ENCODE measurements at regions not wholly inside any gene's neighbourhood (a gene's known extent, or its start where the extent isn't known, plus 50 kb on each side); places are given as distances from the start of the nearest gene placed in this dataset.

GRCh38 chr19:5290336-5291262 lies 50.0 kb downstream of the PTPRS start:
- BruUV-seq (replicated peaks) = no TSS peak
- CTCF ChIA-PET = no interaction called here
- Mint-ChIP-seq H3K4me1 (ENCODE audit: low read depth, unreplicated experiment) (peaks cover 22% of the 10 kb centered on the region), H3K27ac (ENCODE audit: unreplicated experiment) (no peak overlapping the region), H3K36me3 (ENCODE audit: insufficient read depth, unreplicated experiment) (peaks cover 5% of the 10 kb centered on the region), H3K9me3 (ENCODE audit: low read depth, unreplicated experiment) (no peaks in the 10 kb centered on the region), H3K27me3 (ENCODE audit: unreplicated experiment) (no peaks in the 10 kb centered on the region), H3K4me3 (ENCODE audit: low read depth, unreplicated experiment) (no peak overlapping the region)
- intact Hi-C loops (cut with micrococcal nuclease; ENCODE audit: unreplicated experiment) = no loop called here
- no peak for DNase-seq
- no peak for TF ChIP-seq CTCF (IDR thresholded peaks at IDR 0.05; ENCODE audit: unreplicated experiment)

GRCh38 chr19:5289060-5289990 lies 51.3 kb downstream of the PTPRS start:
- intact Hi-C loops (cut with micrococcal nuclease; ENCODE audit: unreplicated experiment) = no loop called here
- H3K36me3 Mint-ChIP-seq (ENCODE audit: insufficient read depth, unreplicated experiment) = peaks cover 5% of the 10 kb centered on the region
- no peak overlapping the region for H3K27ac Mint-ChIP-seq (ENCODE audit: unreplicated experiment)
- no peak for DNase-seq
- no peak for TF ChIP-seq CTCF (IDR thresholded peaks at IDR 0.05; ENCODE audit: unreplicated experiment)
- no peaks in the 10 kb centered on the region for H3K9me3 Mint-ChIP-seq (ENCODE audit: low read depth, unreplicated experiment)
- no peaks in the 10 kb centered on the region for H3K27me3 Mint-ChIP-seq (ENCODE audit: unreplicated experiment)
- peaks cover 22% of the 10 kb centered on the region for H3K4me1 Mint-ChIP-seq (ENCODE audit: low read depth, unreplicated experiment)
- BruUV-seq (replicated peaks) = no TSS peak
- CTCF ChIA-PET = no interaction called here
- no peak overlapping the region for H3K4me3 Mint-ChIP-seq (ENCODE audit: low read depth, unreplicated experiment)

- Mint-ChIP-seq H3K4me1 (ENCODE audit: low read depth, unreplicated experiment) (peaks cover 22% of the 10 kb centered on the region), H3K27ac (ENCODE audit: unreplicated experiment) (no peak overlapping the region), H3K9me3 (ENCODE audit: low read depth, unreplicated experiment) (no peaks in the 10 kb centered on the region), H3K27me3 (ENCODE audit: unreplicated experiment) (no peaks in the 10 kb centered on the region), H3K36me3 (ENCODE audit: insufficient read depth, unreplicated experiment) (no peaks in the 10 kb centered on the region), H3K4me3 (ENCODE audit: low read depth, unreplicated experiment) (no peak overlapping the region)
- TF ChIP-seq CTCF (IDR thresholded peaks at IDR 0.05; ENCODE audit: unreplicated experiment) = no peak
- no TSS peak for BruUV-seq (replicated peaks)
- CTCF ChIA-PET = no interaction called here
- intact Hi-C loops (cut with micrococcal nuclease; ENCODE audit: unreplicated experiment) = no loop called here
- no peak for DNase-seq
Observed at GRCh38 chr19:5288347-5288739, 52.3 kb downstream of the PTPRS start.

- no peak for DNase-seq
- H3K27ac Mint-ChIP-seq (ENCODE audit: unreplicated experiment) = no peak overlapping the region
- no peak overlapping the region for H3K4me3 Mint-ChIP-seq (ENCODE audit: low read depth, unreplicated experiment)
- H3K36me3 Mint-ChIP-seq (ENCODE audit: insufficient read depth, unreplicated experiment) = no peaks in the 10 kb centered on the region
- peaks cover 21% of the 10 kb centered on the region for H3K4me1 Mint-ChIP-seq (ENCODE audit: low read depth, unreplicated experiment)
- TF ChIP-seq CTCF (IDR thresholded peaks at IDR 0.05; ENCODE audit: unreplicated experiment) = no peak
- intact Hi-C loops (cut with micrococcal nuclease; ENCODE audit: unreplicated experiment) = no loop called here
- CTCF ChIA-PET = no interaction called here
- H3K27me3 Mint-ChIP-seq (ENCODE audit: unreplicated experiment) = no peaks in the 10 kb centered on the region
- BruUV-seq (replicated peaks) = no TSS peak
- no peaks in the 10 kb centered on the region for H3K9me3 Mint-ChIP-seq (ENCODE audit: low read depth, unreplicated experiment)
Observed at GRCh38 chr19:5287066-5287465, 53.5 kb downstream of the PTPRS start.

Measured in Calu3 (cell line).